ENCODE measurements at regions not wholly inside any gene's neighbourhood (a gene's known extent, or its start where the extent isn't known, plus 50 kb on each side); places are given as distances from the start of the nearest gene placed in this dataset.

DNA sequence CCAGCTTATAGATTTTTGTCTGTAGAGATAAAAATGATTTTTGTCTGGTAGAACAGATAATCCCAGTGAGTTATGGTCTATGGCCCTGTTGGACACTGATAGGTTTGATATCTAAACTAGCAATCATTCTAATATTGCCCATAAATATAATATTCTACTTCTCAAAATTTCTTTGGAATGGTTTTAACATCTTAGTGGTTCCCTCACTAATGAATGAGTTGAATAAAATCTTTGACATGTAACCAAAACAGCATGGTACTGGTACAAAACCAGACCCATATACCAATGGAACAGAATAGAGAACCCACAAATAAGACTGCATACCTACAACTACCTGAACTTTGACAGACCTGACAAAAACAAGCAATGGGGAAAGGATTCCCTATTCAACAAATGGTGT lies 219.7 kb downstream of the SEC61B start:
- DNase-seq, result no peak

GRCh38 chr9:99445371-99445891 lies 223.3 kb downstream of the SEC61B start:
- DNase-seq, result no peak

GRCh38 chr9:99445920-99446319 lies 223.8 kb downstream of the SEC61B start:
- DNase-seq, result no peak

DNA sequence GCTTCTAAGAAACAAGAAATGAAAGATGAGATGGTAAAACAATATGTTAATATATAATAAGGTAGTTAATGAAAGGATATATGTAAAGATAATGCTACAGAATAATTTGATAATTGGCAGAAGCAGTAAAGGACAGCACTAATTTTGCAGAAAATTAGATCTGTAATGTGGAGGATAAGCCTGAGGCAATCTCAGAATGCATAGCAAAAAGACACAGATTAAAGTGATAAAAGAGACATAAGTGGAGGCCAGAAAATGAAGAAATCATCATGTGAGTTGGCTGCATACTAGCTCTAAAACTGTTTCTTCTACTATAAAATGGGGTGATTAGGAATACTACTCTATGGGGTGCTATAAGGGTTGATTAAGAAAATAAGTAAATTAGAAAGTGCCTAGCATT lies 225.9 kb downstream of the SEC61B start:
- no peak for DNase-seq

DNA sequence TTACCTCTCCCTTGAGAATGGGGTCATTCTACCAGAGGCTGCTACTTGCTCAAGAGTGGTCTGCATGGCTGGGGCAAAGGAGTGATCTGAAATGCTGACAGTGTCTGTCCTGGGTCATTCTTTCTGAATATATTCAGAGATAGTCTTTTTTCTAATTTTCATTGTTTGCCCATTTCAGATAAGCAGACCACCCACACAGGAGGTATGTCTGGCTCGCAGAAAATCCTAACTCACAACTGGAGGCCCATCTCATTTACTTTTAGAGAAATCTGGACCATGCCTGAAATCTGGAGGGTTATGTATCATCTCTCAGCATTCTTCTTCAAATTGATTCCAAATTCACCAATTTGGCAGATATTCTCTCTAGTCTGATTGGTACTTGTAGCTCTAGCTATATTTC lies 227.6 kb downstream of the SEC61B start:
- DNase-seq, result no peak

- no peak for DNase-seq
These were observed 229.1 kb downstream of the SEC61B start for GRCh38 chr9:99451112-99451606.

DNA sequence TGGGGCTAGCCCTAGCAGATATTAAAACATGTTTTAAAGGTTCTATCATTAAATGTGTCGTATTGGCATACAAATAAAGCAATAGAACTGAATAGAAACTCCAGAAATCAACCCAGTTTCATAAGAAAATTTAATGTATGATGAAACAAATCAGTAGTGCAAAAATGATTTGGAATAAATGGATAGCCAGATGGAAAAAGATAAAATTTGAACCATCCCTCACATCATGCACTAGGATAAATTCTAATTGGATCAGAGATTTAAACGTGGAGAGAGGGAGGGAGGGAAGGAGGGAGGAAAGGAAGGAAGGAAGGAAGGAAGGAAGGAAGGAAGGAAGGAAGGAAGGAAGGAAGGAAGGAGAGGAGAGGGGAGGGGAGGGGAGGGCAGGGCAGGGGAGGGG lies 235.3 kb downstream of the SEC61B start:
- no peak for DNase-seq

DNA sequence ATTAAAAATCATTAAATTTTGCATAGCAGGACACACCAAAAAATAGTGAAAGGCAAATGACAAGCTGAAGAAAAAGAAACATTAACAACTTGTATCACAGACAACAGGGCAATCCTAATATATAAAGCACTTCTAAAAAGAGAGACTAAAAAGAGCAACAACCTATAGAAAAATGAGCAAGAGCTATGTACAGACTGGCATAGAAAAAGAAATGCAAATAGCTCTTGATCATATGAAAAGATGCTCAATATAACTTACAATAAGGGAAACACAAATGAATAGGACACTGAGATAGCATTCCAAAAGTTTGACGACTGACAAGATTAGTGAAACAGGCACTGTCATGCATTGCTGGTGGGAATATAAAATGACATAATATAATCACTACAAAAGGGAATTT lies 235.9 kb downstream of the SEC61B start:
- no peak for DNase-seq

DNA sequence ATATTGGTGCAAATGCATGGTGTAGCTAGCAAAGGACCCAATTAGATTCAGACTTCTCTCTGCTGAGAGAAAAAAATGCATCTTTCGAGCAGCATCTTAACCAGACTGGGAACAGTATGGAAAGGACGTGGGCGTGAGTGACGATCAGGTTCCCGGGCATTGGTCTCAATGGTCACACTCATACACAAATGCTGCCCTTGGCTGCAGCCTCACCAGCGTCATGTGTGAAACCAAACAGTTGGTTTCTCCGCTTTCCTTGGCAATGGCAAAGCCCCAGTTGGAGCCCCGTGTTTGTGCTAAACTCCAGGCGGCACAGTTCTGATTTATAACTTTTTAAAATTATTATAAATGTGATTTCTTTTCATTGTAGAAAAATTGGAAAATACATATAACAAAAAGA lies 237.8 kb downstream of the SEC61B start:
- no peak for DNase-seq

GRCh38 chr9:99463131-99463530 lies 241.0 kb downstream of the SEC61B start:
- DNase-seq, result no peak

DNA sequence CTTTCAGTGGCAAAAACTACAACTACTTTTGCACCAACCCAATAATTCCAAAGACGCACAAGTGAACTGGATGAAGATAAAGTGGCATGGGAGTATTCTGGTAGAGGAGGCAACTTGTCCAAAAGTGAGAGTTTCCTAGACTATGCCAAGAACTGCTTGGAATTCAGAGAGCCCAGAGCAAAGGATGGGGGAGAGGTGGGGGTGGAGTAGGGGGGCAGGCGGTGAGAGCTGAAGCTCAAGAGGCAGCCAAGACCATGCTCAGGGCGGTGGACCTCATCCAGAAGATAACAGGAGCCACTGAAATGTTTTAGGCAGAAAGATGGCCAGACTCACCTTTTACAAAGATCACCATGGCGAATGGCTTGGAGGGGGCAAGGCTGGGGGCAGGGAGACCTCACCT lies 242.5 kb downstream of the SEC61B start:
- no peak for DNase-seq

DNA sequence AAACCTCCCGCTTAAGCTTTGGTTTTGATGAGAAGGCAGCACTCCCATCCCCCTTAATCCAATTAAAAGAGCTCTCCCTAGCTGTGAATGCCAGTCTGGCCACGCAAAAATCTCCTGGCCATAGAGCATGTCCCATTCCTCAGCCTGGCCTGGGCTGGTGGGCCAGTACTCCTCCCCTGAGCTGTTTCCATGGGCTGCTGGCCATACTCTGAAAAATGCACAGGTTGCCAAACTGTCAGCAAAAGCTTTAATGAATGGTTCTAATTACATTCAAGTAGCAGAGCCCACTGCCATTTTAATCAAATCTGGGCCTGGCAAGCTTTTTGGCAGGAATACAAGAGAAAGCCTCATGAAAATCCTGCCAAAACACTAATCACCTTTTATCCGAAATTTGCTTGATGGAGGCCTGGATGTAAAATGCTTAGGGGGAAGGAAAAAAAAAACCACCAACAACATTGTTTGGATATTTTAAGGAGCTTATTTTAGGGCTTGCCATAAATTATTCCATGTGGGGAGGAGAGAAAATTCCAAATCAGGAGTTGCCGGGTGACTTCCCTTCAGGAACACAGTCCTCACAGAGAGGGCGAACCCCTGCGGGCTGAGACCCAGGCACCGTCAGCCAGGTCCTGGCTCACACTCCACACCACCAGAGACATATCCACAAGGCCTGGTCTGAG lies 243.3 kb downstream of the SEC61B start:
- DNase-seq, result no peak

- DNase-seq, result no peak
These were observed 244.0 kb downstream of the SEC61B start for GRCh38 chr9:99466104-99466503.

- DNase-seq, result no peak
These were observed 244.7 kb downstream of the SEC61B start for GRCh38 chr9:99466781-99467180.

DNA sequence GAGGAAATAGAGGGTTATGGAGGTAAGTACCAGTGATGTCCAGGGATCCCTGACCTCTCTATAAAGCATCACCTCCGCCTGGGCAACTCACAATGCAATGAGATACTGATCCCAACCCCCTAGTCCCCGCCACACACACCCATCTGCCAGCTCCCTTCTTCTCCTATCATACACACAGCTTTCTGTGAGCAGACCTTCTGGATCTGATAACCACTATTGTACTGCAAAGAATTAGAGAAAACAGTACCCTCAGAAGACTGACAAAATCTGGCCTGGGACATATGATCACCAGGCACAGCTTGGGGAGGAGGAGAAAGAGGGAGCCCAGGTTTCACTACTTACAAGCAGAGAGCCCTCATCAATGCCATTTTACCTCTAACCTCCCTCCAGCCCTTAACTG lies 249.0 kb downstream of the SEC61B start:
- no peak for DNase-seq

DNA sequence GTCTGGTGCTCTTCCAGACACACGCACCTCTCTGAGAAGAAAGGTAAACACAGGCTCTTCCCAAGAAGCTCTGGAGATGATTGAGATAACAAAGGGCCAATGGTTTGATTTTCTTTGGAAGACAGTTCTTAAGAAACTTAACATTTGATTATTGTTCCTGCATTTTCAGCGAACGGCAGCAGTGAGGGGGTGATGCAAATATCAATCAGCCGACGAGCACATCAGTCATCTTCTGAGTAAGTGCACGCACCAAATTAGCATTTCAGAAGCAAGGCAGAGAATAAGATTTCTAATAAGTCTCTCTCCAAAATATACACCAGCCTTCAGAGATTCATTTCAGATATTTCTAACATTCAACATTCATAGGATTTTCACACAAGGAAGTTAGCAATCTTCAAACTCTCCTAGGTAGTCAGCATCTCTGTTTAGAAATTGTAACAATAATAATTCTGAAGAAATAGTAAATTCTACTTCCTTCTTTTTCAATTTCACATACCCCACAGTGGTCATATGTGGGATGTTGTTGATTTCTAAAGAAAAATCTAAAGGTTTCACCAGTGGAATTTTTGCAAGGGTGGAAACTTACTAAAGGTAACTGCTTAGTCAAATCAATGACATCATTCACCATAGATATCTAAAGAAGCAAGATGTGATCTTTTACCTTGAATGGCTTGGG lies 250.3 kb downstream of the SEC61B start:
- no peak for DNase-seq

DNA sequence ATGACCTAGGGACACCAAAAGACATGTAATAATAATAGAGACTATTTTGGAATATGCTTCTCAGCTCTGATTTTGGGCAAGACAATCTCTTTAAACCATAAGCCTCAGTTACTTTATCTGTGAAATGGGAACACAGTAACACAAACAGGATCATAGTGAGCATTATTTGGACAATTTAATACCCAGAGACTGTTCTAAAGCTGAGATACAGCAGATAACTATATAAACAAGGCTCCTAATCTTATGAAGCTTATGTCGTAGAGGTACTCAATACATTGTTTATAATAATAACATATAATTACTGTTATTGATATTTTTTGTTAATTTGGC lies 250.8 kb downstream of the SEC61B start:
- DNase-seq, result no peak

DNA sequence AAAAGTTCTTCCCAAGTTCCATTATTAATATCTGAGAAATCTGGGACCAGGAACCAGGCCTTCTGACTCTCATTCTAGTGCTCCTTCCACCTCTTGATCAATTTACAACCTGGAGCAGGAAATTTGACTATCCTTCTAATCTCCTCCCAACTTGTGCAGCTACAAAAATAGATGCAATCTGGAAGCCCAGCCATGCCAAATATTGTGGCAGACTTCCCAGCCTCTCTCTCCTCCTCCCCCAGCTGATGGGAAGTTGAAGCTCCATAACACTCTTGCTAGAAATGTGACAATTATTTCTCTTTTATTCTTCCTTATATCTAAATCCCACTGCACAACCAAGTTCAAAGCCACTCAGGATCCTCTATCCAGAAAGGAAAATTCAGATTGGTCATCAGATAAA lies 252.1 kb downstream of the SEC61B start:
- no peak for DNase-seq

- no peak for DNase-seq
These were observed 253.5 kb downstream of the SEC61B start for GRCh38 chr9:99475401-99476065.

- no peak for DNase-seq
These were observed 256.5 kb downstream of the SEC61B start for GRCh38 chr9:99478469-99479027.

GRCh38 chr9:99479929-99480328 lies 257.8 kb downstream of the SEC61B start:
- no peak for DNase-seq

- DNase-seq, result no peak
These were observed 263.4 kb downstream of the SEC61B start for GRCh38 chr9:99485459-99485858.

DNA sequence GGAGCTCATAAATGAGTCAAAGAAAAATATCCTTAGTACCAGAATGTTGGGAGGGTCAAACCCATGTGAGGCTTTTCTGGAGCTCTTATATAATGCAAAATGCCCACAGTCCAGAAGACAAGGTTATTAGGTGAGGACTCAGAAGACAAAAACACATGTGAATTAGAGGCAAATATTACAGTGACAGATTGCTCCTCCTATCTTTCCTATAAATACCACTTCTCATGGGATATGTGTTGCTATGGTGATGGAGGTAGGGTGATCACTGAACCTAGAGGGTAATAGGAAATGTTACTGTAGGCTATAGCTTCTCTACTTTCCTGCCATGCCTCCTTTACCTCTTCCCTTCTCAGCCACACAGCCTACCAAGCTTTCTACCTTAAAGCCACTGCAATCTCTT lies 264.6 kb downstream of the SEC61B start:
- no peak for DNase-seq
